Tongue (tissue), 1 donor: ENCODE measurements at regions not wholly inside any gene's neighbourhood (a gene's known extent, or its start where the extent isn't known, plus 50 kb on each side); places are given as distances from the start of the nearest gene placed in this dataset.
A peak's percentile ranks its signal among the peaks of the same experiment; 100 is the strongest.

Experiments used
- DNase-seq: peaks from one replicate; pipeline ENCODE4 v3.0.0-alpha.2; 2015

DNA sequence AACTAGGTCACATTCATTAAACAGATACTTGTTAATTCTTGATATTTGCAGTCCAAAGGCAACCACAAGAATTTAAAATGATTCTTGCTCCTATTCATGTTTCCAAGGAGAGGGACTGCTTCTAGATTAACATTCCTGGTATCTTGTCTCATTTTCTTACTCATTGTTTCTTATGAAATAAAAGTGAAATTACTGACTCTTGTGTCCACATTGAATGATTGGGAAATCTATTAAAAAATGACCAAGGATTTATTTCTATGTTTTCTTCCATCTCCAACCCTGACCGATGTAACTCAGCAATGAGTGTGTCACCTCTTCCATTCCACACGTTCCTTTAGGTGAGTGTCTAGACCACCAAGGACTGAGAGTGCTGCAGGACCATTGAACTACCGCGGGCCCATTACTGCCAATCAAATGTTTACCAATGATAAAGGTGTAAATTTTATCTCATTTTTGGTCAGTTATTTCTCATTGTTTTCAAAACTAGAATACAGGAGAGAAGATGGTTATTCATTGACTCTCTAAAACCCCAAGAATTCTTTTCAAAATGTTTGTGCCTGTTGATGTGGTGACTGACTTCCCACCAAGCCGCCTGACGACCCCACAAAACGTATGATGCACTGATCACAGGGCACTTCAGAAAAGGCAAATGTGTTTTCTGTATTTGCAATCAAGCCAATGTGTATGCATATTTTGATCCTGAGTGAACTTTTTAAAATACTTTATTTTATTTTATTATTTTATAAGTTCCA is 414.6 kb upstream of the PTBP2 start:
- no peak for DNase-seq

DNA sequence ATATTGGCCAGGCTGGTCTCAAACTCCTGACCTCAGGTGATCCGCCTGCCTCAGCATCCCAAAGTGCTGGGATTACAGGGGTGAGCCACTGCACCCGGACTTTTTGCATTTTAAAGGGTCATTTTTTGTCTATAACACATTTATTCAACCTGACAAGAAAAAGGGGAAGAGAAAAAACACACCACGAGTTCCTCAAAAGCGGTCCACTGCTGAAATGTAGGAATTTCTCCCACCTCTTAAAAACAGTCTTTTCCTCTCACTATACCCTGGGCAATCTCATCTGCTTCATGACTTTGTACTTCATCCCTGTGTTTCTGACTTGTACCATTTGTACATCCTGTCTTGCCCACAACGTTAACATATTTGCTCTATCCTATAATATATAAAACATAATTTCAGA is 413.3 kb upstream of the PTBP2 start:
- DNase-seq, result no peak

GRCh38 chr1:96309783-96310182 is 411.8 kb upstream of the PTBP2 start:
- no peak for DNase-seq

GRCh38 chr1:96313216-96313615 is 408.4 kb upstream of the PTBP2 start:
- DNase-seq, result no peak

DNA sequence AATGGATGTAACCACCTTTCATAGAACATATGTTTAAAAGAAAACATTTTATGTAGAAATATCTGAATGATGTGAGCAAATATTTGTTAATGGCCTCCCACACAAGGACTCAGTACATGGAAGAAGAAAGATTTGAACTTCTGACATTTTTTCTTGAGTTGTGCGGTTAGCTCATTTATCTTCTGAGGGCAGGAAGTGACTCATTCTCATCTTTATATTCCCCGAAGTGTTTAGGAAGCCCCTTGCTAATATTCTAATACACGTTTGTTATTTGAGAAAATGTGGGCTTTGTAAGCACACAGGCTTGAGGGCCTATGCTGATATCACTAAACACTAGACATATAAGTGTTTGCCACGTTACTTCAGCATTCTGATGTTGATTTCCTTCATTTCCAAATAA is 392.5 kb upstream of the PTBP2 start:
- DNase-seq, result no peak

DNA sequence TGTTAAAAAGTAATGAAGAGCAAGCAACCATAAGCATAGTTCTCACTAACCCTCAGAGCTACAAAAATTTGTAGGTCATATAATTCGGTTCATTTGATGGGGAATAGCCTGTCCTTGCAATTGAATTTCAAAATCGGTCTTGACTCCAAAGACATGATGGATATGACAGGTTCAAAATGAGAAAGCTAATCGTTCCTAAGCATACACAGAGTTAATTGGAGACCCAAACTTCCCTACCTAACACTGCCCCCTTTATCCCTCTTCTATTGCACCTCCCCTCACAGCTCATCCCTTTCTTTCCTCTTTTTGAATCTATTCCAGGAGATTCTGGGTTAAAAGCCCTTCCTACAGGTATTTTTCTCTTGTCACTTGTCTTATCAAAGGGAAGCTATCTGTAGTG is 390.0 kb upstream of the PTBP2 start:
- DNase-seq, result no peak

DNA sequence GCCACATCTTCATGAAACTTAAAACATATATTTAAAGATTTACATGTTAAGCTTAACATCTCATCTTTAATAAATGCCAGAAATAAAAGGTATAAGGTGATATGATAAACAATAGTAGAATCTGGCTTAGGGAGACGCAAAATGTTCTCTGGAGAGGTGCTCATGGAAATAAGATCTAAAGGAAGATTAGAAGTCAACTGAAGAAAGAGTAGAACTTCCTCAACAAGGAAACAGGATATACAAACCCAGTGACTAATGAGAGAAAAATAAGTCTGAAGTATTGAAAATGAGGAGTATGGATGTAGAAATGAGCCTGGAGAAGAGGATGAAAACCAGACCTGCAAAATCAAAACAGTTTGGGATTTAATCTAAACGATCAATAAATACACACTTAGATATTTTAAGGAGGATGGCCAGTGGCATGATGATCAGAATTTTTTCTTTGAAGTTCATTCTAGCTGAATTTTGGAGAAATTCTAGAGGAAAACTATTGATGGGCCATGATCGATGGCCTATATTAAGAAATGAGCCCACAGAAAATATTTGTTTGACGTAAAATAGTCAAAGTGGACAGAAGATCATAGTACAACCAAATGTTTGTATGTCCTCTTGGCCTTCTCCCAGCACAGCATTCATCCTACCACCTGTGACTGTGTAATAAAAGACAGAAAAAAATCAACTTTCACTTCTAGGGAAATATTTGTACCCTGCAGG is 387.9 kb upstream of the PTBP2 start:
- DNase-seq, result no peak

DNA sequence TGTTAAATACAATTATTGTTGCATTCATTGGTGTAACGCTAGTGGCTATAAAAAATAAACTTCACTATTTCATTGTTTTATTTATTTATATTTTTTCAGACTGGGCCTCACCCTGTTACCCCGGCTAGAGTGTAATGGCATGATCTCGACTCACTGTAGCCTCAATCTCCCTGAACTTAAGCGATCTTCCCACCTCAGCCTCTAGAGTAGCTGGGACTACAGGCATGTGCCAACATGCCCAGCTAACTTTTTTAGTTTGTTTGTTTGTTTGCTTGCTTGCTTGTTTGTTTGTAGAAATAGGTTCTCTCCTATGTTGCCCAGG is 387.4 kb upstream of the PTBP2 start:
- DNase-seq, result no peak

GRCh38 chr1:96338622-96339021 is 383.0 kb upstream of the PTBP2 start:
- no peak for DNase-seq

DNA sequence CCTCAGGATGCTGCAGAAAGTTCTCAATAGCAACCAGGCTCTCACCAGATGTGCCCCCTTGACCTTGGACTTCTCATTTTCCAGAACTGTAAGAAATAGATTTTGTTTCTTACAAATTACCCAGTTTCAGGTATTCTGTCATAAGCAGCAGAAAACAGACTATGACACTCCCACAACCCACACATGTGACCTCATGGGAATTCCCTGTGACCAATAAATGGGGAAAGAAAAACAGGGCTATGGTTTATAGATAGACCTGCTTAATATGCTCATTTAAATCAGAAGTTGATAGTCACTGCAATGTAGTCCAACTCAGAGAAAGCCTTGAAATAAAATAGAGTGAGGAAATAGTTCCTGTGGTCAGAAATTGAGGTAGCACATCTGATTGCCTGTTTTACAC is 380.9 kb upstream of the PTBP2 start:
- DNase-seq, result no peak

GRCh38 chr1:96346719-96347118 is 374.9 kb upstream of the PTBP2 start:
- no peak for DNase-seq

- no peak for DNase-seq
These were observed 371.7 kb upstream of the PTBP2 start for GRCh38 chr1:96349896-96350295.

DNA sequence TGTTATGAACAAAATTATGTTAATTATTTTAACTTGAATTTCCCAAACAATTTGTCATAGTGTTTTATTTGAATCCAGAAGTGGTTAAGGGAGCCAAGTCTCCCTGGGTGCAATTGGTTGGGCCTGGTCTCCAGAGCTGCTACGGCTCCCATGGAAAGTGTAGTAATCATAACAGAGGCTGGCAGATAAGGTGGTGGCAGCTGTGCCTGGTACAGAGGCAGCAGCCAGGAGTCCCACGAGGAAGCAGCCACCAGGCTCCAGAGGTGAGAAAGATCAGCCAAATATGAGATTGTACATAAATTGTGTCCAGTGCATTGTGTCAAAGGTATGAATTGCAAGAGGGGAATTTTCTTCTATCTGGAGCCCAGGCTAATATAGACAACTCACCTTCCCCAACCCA is 368.9 kb upstream of the PTBP2 start:
- no peak for DNase-seq

- no peak for DNase-seq
These were observed 366.1 kb upstream of the PTBP2 start for GRCh38 chr1:96355521-96355920.

DNA sequence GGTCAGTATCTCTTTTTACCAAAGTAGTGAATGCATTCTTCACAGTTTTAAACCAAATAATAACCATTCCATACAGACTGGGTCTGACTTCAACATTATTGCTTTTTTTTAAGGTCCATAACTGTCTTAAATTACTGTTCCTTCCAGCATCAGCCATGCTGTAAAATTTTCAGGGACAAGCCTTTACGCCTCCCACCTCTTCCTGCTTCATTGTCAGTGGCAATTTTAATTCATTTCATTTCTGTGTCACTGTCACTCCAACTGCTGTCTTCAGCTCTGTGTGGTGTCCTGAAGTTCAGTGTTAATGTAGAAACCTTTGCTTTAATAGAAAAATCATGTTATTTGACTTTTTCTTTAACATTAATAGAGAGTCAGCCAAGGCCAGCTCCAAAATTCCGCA is 365.6 kb upstream of the PTBP2 start:
- DNase-seq, result no peak

- DNase-seq, result no peak
These were observed 364.3 kb upstream of the PTBP2 start for GRCh38 chr1:96357141-96357765.

DNA sequence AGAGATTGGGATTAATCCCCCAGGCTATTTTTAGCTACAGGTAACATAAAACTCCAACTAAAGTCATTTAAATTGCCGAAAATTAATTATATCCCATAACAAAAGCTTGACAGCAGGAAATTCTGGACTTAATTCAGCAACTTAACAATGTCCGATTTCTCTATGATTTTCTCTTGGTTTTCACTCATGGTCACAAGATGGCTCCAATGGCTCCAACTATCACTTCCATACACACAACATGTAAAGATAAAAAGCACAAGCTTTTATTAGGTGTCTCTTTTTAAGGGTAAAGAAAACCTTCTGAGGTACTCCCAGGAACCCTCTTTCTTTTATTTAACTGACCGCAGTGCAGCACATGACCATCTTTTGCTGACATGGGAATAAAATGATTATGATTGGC is 363.5 kb upstream of the PTBP2 start:
- no peak for DNase-seq

DNA sequence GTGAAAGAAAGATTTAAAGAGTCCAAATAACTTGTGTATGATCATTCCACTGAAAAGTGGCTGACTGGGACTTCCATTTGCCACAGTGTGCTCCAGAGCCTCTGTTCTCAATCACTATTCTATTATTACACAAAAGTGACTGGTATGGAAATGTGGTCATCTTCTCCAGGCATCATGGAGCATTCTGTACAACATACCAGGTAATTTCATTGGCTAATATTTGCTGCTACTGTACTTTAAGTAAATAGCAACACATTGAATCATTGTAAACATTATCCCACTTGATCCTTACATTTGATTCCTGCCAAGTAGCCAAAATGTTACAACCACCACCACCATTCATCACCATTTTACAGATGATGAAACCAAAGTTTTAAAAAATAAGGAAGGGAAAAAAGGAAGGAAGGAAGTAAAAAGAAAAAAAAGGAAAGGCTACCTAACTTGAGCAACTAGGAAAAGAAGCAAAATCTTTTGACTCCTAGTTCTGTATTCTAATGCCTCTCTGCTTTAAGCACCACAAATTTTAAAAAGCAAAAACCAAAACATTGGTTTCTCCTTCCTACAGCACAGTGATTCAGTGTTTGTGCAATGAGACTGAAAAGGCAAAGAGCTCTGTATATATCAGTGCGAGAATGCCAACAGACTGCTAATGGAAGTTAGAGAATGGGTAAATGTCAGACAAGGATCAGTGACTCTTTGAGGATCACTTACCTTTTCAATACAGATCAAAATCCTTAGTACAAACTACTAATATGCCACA is 361.4 kb upstream of the PTBP2 start:
- no peak for DNase-seq

- peak; percentile 86 for DNase-seq
These were observed 360.2 kb upstream of the PTBP2 start for GRCh38 chr1:96361271-96361856.

GRCh38 chr1:96361961-96362360 is 359.6 kb upstream of the PTBP2 start:
- DNase-seq, result no peak

GRCh38 chr1:96362623-96363022 is 359.0 kb upstream of the PTBP2 start:
- DNase-seq, result no peak

GRCh38 chr1:96363826-96364225 is 357.8 kb upstream of the PTBP2 start:
- DNase-seq, result no peak

DNA sequence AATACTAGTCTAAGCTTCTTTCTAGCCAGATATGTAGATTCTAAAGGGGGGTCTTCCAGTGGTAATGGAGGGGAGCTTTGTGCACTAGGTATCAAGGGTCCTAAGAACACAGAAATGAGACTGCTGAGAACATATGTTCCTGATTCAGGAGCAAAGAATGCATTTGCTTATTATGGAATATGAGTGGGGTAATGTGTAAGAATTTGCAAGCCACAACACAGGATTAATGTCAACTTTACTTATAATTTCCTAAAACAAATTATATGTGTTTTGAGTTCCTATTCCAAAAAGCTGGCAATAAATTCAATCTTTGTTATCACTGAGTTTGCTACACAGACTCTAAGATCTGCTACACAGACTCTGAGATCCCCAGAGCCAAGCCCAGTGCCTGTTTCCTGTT is 357.0 kb upstream of the PTBP2 start:
- DNase-seq, result no peak
